Testis (tissue), 2 donors: ENCODE measurements at regions not wholly inside any gene's neighbourhood (a gene's known extent, or its start where the extent isn't known, plus 50 kb on each side); places are given as distances from the start of the nearest gene placed in this dataset.

Source experiments
- CTCF ChIP-seq, 3 experiments: fragments of 450-650 bp in 2 of 3; fragments of 200-600 bp in 1 of 3; sonication (generic) in 1 of 3; IDR thresholded peaks; one replicate each; pipeline ENCODE4 v1.5.1; 2016 to 2019; ENCODE audit warnings: antibody characterized with exemption in 3 of 3, mild to moderate bottlenecking in 2 of 3, moderate library complexity in 1 of 3
- POLR2A ChIP-seq: fragments of 450-650 bp; IDR thresholded peaks from one replicate; pipeline ENCODE4 v1.6.1; 2017; ENCODE audit warnings: antibody characterized with exemption, mild to moderate bottlenecking, moderate library complexity

DNA sequence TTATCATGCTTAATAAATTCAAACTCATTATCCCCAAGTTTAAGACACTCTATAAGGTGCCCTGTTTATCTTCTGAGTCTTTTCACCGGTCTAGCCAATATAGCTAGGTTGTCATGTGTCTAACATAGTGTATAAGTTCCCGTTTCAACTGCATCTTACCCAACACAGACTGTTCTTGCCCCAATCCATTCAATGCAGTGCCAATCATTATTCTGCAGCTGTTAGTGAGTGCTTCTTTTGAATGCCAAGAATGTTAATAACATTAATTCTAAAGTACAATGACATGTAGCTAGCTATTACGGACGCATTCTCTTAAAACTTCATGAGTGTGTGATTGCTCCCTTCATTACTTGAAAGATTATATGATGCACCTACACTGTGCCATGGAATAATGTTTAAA, 646.4 kb upstream of the NR2F2 start:
- TF ChIP-seq POLR2A (no peak), CTCF (IDR thresholded peaks at IDR 0.05) (no peak)
